Frontal cortex (tissue), 3 donors: ENCODE measurements at regions not wholly inside any gene's neighbourhood (a gene's known extent, or its start where the extent isn't known, plus 50 kb on each side); places are given as distances from the start of the nearest gene placed in this dataset.

Experiments
- DNase-seq, 2 donors: peaks; one replicate each; pipeline ENCODE4 v3.0.0; 2012; ENCODE audit warnings: low spot score in 2 of 2
- FAIRE-seq: peaks from 2 replicates; lab custom pipeline; 2012; peaks lifted over from hg19 to GRCh38; lab: Jason Lieb, UNC
- donor health status: control.
- donor health status: control.
- donor health status: control.

- no peak for FAIRE-seq
Observed at GRCh38 chr18:8962855-8963635, 139.5 kb upstream of the NDUFV2 start.

GRCh38 chr18:8963876-8964275 lies 138.6 kb upstream of the NDUFV2 start:
- DNase-seq = no peak
- no peak for FAIRE-seq

More at GRCh38 chr18:8962855-8963635, 139.5 kb upstream of the NDUFV2 start:
- no peak for DNase-seq

- DNase-seq (no peak), FAIRE-seq (no peak)
Observed at GRCh38 chr18:8965398-8965797, 137.1 kb upstream of the NDUFV2 start.

GRCh38 chr18:8966821-8967220 lies 135.7 kb upstream of the NDUFV2 start:
- no peak for FAIRE-seq
- no peak for DNase-seq

- FAIRE-seq (no peak), DNase-seq (no peak)
Observed at GRCh38 chr18:8967573-8967972, 134.9 kb upstream of the NDUFV2 start.

GRCh38 chr18:8969639-8970390 lies 132.7 kb upstream of the NDUFV2 start:
- DNase-seq = no peak
- no peak for FAIRE-seq

- FAIRE-seq (no peak), DNase-seq (no peak)
Observed at GRCh38 chr18:8970843-8971242, 131.7 kb upstream of the NDUFV2 start.

GRCh38 chr18:8972116-8972515 lies 130.4 kb upstream of the NDUFV2 start:
- FAIRE-seq (no peak), DNase-seq (no peak)

GRCh38 chr18:8974279-8974678 lies 128.2 kb upstream of the NDUFV2 start:
- DNase-seq = no peak
- no peak for FAIRE-seq

GRCh38 chr18:8974696-8975095 lies 127.8 kb upstream of the NDUFV2 start:
- FAIRE-seq (no peak), DNase-seq (no peak)

- FAIRE-seq (no peak), DNase-seq (no peak)
Observed at GRCh38 chr18:8975624-8976023, 126.9 kb upstream of the NDUFV2 start.

- FAIRE-seq = no peak
- DNase-seq = no peak
Observed at GRCh38 chr18:8976606-8977005, 125.9 kb upstream of the NDUFV2 start.

- DNase-seq = no peak
Observed at GRCh38 chr18:8977166-8977565, 125.3 kb upstream of the NDUFV2 start.

GRCh38 chr18:8977701-8978100 lies 124.8 kb upstream of the NDUFV2 start:
- FAIRE-seq (no peak), DNase-seq (no peak)

More at GRCh38 chr18:8977166-8977565, 125.3 kb upstream of the NDUFV2 start:
- FAIRE-seq = no peak

GRCh38 chr18:8978394-8978793 lies 124.1 kb upstream of the NDUFV2 start:
- no peak for FAIRE-seq

GRCh38 chr18:8979258-8979988 lies 123.1 kb upstream of the NDUFV2 start:
- no peak for DNase-seq
- no peak for FAIRE-seq

More at GRCh38 chr18:8978394-8978793, 124.1 kb upstream of the NDUFV2 start:
- DNase-seq = no peak

GRCh38 chr18:8980496-8980895 lies 122.0 kb upstream of the NDUFV2 start:
- DNase-seq (no peak), FAIRE-seq (no peak)

GRCh38 chr18:8980918-8981317 lies 121.6 kb upstream of the NDUFV2 start:
- DNase-seq = no peak
- no peak for FAIRE-seq

GRCh38 chr18:8982416-8983183 lies 119.9 kb upstream of the NDUFV2 start:
- no peak for DNase-seq
- no peak for FAIRE-seq

GRCh38 chr18:8983195-8983594 lies 119.3 kb upstream of the NDUFV2 start:
- FAIRE-seq = no peak

More at GRCh38 chr18:8983195-8983594, 119.3 kb upstream of the NDUFV2 start:
- no peak for DNase-seq
